Stimulated activated CD4-positive, alpha-beta T cell treated with anti-CD3 and anti-CD28 coated beads, TNF-alpha, amount 100 ng/mL, for 48 hours (primary cell): ENCODE measurements at regions not wholly inside any gene's neighbourhood (a gene's known extent, or its start where the extent isn't known, plus 50 kb on each side); places are given as distances from the start of the nearest gene placed in this dataset.
"Not testable (repeated sequence)": the region's sequence is repeated elsewhere in the genome, so short reads cannot be mapped to it uniquely, and the experiment has no call there.

ENCODE experiments used
- DNase-seq, 3 donors: peaks; one replicate each; pipeline ENCODE4 v3.0.0-alpha.2; 2020; ENCODE audit warnings: low read depth in 3 of 3

DNA sequence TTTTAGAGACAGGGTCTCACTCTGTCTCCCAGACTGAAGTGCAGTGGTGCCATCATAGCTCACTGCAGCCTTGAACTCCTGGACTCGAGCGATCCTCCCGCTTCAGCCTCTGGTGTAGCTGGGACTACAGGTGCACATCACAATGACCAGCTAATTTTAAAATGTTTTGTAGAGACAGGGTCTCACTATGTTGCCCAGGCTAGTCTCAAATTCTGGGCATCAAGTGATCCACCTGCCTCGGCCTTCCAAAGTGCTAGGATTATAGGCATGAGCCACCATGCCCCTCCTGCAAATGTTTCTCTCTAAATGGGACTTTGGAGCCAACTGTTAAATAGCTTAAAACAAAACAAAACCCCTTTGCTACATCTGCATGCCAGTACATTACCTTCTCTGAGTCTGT lies 82.2 kb upstream of the BRD7 start:
- no peak for DNase-seq

DNA sequence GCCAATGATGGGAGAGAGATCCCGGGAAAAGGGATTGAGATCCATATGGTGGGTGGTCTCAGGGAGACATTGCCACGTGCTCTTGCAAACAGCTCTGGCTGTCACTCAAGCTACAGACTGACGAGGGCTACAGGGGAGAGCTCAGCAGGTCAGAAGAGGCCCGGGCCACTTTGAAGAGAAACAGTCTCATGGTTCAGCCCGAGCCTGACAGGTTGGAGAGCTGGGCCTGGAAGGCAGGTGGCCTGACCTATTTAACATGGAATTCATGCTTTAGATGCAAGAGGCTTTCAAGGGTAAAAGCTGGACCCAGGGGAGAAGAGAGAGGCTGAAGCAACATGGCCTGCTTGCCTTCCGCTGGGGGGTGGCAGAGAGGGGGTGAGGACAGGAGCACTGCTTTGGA lies 81.0 kb upstream of the BRD7 start:
- no peak for DNase-seq

DNA sequence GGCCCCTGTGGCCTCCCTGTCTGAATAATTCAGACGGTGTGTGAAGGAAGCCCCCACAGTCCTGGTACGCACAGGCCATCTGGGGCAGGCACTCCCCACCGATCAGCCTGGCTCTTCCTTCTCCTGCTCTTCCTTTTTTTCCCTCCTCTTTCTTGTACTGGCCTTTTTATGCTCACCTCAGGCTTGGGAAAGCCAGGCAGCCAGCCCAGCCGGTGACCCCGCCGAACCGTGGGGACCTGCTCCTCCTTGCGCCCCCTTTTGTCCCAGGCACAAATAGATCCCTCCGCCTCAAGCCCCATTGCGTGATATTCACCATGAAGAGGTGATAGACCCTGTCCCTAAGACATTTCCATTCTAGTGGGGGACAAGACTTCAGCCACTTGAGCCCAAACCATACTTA lies 80.2 kb upstream of the BRD7 start:
- DNase-seq = no peak

DNA sequence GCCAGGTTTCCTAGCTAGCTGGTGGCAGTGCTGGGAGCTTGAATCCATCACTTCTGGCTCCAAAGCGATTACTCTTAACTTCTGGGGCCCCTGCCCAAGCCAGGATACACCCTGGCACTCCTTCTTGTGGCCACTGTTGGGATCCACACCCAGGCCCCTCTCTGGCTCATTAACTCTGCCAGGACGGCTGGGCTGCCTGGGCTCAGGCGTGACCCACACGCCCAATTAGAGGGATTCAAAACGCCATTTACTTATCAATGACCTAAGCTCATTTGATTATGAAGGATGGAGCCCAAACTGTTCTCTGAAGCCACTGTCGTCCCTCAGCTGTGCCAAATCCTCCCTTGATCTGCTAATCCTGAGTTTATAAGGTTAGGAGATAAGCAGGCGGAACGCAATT lies 79.7 kb upstream of the BRD7 start:
- DNase-seq = no peak

DNA sequence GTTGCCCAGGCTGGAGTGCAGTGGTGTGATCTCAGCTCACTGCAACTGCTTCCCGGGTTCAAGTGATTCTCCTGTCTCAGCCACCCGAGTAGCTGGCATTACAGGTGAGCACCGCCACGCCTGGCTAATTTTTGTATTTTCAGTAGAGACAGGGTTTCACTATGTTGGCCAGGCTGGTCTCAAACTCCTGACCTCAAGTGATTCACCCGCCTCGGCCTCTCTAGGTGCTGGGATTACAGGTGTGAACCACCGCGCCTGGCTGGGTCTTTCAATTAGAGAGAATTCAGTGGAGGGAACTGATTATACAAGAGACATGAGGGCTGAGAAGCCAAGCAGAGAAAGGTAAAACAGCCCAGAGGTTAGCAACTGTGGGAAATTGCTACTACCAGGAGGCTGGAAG lies 78.6 kb upstream of the BRD7 start:
- not testable (repeated sequence) for DNase-seq

DNA sequence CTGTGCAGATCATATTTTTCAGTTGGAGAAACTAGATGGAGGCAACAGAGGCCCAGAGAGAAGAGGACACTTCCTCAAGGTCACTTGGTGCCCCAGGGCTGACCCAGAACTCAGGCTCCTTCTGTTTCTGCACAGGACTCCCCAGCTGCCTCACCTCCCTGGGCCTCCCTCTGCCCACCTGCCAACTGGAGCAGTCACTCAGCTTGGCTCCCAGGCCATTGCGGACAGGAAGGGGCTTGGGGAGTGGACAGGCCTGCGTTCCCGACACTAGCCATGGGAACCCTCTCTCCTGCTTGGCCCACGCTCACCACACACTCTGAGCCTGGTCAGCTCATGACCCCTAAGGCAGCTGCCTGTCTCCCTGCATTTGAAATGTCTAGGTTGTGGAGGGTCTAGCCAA lies 78.1 kb upstream of the BRD7 start:
- DNase-seq = no peak

DNA sequence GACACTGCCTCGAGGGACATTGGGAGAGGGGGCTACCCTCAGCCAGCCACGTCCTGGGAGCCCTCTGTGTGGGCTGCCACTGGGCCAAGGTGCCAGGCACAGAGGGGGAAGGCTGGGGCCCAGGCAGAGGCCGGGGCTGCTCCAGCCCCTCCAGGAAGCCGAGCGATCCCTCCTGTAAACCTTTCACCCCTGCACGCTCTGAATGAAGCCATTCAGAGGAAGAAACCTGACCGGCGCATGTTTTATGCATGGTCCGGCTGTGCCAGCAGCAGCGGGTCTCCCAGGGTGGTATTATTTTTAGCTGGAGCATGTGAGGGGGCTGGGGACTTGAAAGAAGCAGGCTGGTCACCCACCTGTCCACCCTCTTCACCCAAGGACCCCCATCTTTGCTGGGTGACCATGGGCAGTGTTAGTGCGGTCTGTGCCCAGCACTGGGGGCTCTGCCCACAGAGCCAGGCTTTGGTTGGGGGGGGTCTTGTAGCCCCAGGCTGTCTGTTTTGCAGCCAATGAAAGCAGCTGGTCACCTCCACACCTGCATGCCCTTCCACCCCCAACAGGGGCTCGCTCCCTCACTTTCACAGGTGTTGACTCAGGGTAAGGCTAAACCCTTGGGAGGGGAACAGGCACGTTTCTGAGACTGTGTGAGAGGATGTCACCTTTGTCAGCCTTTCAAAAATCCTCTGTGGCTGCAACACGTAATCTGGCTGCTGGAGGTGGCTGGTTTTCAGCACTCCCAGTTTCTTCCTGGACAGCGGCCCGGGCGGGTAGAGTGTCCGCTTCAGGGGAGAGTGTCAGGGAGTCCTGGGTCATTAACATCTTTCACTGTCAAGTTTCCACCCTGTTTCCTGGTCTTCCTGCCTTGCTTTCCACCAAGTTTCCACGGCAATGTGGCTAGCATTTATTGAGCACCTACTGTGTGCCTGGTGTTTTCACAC lies 77.1 kb upstream of the BRD7 start:
- no peak for DNase-seq

DNA sequence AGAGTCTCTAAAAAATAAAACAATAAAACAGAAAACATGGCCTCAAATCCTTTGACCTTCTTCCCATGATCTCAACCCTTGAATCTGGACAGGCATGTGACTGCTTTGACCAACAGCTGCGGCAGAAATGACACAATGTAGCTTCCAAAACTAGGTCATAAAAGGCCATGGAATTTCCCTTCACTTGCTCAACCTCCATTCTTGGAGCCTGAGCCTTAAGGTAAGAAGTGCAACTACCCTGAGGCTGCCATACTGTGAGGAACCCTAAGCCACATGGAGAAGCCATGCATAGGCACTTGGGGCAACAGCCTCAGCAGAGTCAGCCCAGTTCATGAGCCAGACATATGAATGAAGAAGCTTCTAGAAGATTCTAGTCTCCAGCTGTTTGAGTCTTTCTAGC lies 75.7 kb upstream of the BRD7 start:
- DNase-seq = no peak

DNA sequence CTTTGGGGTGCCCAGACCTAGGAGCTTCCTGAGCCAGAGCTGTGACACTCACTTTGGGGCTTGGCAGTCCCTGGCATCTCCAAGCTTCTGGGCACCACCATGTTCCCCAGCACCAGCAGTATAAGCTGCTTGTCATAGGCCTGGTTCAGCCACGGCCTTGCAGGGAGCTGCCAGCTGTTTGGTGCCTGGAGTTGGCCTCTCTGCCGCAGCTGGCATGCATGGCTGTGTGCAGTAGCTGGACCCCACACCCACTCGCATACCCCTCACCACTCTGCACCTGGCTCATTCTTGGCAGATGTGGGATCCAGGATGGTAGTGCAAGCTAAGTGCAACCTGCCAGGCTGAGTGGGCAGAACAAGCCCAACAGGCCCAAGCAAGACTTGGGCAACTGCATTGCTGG lies 73.4 kb upstream of the BRD7 start:
- DNase-seq = no peak

DNA sequence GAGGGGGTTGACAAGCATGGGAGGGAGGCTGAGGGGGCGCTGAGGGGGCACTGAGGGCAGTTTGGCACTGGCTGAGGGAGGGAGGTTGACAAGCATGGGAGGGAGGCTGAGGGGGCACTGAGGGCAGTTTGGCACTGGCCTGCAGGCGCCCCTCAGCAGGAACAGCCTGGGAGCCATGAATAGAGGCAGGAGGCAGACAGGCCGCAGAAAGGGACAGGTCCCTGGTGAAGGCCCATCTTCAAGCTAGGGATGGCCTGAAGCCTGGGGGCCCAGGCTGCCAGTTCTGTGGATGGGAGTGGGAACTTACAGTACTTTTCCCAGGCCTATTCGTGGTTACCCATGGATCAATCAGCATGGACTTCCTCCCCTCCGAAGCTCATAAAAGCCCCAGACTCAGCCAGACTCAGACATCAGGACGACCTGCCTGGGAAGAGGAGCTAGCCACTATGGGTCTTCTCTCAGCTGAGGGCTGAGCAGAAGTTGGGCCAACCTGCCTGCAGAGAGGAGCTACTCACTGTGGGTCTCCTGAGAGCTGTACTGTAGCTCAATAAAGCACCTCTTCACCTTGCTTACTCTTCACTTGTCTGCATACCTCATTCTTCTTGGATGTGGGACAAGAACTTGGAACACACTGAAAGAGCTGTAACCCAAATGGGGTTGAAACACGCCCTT lies 72.8 kb upstream of the BRD7 start:
- no peak for DNase-seq

DNA sequence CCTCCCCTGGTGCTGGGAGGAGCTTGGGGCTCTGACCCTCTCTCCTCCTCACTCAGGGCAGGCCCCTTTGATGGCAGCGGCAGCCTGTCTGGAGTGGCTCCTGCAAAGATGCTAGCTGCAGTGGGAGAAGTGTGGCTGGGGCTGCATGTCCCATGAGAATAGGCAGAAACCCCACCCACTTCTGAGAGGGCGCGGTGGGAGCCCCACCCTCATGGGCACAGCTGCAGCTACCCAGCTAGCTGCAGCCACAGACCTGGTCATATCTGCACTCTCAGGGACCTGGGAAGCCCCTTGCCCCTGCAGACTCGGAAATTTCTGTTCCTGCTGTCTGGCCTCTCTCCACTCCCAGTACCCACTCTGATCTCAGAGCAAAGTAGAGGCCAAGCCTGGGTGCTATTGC lies 72.2 kb upstream of the BRD7 start:
- DNase-seq = no peak

DNA sequence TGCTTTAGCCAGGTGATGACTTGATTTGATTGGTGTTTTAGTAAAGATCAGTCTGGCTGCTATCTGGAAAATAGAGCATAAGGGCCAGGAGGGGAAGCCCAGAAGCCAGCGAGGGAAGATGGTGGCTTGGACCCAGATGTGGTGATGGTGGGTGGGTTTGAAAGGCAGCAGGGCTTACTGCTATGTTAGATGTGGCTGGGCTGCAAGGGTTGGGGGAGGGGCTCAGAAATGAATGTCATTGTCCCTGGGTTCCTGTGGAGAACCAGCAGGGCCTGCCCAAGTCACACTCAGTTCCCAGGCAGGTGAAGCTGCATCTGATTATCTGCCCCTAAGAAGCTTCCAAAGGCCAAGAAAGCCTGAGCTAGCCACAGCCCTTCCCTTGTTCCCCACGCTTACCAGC lies 71.7 kb upstream of the BRD7 start:
- DNase-seq = no peak

DNA sequence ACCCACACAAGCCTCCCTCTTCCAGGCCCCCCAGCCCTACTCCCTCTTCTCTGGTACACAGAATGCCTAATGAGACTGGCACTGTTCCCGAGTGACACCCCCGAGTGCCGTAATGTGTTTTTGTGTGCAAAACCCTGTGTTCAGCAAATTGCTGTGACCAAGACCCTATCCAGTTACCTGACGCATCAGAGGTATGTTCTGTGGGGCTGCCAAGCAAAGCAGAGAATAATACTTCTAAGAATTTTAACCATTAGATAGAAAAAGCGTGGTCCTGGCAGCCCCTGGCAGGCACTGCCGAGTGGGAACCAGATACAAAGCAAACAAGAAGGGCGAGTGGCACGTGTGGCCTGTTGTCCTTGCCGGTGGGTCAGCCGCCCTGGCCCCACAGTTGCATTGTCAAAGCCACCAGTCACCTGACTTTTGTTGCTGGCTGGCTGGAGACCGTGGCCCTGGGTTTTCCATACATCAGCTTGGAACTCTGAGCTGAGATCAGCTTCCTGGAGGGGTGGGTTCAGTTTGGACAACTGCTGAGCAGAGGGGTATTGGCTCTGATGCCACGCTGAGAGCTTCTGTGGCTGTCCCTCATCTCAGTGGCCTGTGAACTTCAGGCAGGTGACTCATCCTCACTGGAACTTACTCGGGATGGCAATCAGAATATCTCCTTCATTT lies 69.1 kb upstream of the BRD7 start:
- no peak for DNase-seq

DNA sequence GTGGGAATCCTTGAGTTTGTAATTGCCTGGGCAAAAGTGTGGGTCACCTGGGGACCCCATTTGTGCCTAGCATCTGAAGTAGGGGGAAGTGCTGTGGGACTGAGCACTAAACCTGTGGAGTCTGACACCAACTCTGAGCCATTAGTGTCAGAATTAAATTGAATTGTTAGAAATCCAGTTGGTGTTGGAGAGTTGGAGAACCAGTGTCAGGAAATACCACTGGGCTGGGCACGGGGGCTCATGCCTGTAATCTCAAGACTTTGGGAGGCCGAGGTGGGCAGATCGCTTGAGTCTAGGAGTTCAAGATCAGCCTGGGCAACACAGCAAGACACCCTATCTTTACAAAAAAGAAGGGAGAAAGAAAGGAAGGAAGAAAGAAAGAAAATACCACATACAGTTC lies 67.5 kb upstream of the BRD7 start:
- no peak for DNase-seq

DNA sequence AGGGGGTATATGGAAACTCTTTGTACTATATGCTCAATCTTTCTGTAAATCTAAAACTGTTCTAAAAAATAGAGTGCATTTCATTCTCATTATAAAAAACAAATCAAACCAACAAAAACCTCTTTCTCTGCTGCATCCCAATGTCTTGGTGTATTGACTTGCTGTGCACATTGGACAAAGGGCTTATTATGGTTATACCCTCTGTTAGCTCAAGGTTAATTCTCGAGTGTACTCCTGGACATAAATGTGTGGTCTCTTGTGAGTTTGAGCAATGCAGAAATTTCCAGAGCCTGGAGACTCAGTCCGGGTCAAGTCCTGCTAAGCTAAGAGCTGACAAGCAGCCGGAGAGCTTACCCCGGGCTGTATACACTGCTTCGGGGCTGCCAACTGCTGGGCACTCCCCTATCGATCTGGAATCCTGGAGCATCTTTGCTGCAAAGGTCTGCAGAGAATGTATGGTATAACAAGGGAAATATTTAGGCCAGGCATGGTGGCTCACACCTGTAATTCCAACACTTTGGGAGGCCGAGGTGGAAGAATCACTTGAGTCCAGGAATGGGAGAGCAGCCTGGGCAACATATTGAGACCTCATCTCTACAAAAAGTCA lies 66.2 kb upstream of the BRD7 start:
- DNase-seq = no peak

DNA sequence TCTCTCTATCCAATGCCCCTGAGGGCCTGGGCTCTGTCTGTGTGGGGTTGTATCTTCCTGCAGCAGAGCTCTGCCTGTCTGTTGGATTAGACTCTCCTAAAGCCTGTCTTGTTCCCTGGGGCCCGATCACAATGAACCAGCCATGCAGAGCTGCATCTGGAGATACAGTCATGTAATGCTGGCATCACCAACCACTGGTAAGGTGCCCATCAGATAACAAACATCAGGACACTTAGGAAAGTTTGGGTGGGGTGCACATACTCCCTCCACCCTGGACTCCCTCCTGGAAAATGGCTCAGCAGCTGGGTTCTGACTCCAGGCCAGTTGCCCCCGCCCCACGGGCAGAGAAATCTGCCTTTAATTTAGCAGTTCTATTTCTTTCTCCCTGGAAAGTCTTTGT lies 61.3 kb upstream of the BRD7 start:
- DNase-seq = no peak

DNA sequence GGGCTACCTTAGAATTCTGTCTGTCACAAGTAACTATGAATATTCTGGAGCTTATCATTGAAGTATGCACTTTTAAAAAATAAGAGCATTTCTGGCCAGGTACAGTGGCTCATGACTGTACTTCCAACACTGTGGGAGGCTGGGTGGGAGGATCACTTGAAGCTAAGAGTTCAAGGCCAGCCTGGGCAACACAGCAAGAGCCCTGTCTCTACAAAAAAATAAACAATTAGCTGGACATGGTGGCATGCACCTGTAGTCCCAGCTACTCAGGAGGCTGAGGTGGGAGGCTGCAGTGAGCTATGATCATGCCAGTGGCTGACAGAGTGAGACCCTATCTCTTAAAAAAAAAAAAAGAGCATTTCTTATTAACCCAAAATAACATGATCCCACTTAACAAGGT lies 60.0 kb upstream of the BRD7 start:
- no peak for DNase-seq

DNA sequence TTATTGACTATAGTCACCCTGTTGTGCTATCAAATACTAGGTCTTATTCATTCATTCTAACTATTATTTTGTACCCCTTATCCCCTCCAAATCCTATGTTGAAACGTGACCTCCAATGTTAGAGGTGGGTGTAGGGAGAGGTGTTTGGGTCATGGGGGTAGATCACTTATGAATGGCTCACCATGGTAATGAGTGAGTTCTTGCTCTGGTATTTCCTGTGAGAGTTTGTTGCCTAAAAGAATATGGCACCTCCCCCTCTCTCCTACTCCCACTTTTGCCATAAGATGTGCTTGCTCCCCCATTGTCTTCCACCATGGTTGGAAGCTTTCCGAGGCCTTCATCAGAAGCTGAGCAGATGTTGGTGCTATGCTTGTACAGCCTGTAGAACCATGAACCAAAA lies 59.3 kb upstream of the BRD7 start:
- no peak for DNase-seq

DNA sequence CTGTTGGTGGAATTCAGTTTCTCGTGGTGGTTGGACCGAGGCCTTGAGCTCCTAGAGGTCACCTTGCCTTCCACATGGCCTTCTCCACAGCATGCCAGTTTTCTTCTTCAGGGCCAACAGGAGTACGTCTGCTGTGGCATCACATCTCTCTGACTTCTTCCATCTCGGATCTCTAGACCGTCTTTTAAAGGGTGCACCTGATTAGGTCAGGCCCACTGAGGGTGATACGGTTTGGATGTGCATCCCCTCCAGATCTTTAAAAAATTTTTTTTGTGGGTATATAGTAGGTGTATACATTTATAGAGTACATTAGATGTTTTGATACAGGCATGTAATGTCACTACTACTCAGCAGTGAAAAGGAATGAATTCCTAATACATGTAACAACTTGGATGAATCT lies 58.3 kb upstream of the BRD7 start:
- DNase-seq = no peak

DNA sequence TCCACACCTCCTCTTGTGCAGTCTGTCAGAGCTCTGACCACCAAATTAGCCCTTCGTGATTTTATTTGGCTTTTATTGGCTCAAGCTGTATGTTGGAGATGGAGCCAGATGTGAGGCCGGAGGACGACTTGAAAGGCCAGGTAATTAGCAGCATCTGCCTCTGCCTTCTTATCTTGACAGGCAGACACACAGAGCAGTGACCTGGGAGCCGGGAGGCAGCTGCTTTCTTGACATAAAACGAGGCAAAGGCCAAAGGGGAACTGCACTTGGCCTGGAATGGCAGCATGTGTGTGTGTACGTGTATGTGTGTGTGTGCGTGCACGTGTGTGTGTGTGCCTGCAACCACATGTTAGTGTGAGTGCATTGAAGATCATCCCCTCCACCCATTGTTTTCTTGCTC lies 56.9 kb upstream of the BRD7 start:
- DNase-seq = no peak

DNA sequence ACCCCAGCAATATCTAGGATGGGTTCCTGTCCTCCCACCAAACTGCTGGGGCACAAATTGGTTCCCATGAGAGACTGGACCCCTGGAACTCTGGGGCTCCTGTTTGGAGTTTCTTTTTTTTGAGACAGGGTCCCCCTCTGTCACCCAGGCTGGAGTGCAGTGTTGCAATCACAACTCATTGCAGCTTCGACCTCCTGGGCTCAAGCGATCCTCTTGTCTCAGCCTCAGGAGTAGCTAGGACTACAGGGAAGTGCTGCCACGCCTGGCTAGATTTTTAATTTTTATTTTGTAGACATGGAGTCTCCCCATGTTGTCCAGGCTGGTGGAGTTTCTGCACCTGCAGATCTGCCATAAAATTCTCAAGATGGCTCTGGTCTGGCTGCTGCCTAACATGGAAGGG lies 56.3 kb upstream of the BRD7 start:
- DNase-seq = no peak

DNA sequence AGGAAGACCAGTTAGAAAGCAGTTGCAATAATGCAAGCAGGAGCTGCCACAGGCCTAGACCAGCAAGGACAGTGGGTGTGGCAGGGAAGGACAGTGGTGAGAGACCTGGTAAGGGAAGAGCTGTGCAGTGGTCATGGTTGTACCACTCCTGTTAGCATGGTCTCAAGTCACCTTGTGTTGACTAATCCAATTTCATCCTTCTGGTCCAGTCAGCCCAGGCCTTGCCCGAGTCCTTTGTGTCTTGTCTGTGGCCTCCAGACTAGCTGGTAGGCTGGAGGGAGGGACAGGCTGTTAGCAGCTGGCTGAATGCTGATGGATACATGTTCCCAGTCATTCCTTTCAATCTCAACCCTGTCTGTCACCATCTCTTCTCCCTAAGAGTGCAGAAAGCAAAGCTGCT lies 54.1 kb upstream of the BRD7 start:
- no peak for DNase-seq

DNA sequence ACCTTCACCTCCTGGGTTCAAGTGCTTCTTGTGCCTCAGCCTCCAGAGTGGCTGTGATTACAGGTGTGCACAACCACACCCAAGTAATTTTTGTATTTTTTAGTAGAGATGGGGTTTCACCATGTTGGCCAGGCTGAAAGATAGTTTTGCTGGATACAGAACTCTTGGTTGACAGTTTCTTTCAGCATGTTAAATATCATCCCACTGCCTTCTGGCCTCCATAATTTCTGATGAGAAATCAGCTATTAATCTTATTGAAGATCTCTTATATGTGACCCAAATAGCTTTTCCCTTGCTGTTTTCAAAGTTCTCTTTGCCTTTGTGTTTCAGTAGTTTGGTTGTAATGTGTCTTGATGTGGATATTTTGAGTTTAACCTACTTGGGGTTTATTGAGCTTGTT lies 50.3 kb upstream of the BRD7 start:
- no peak for DNase-seq
